NT2/D1 (cell line): ENCODE measurements at regions not wholly inside any gene's neighbourhood (a gene's known extent, or its start where the extent isn't known, plus 50 kb on each side); places are given as distances from the start of the nearest gene placed in this dataset.

Experiments used
- SUZ12 ChIP-seq: IDR thresholded peaks from 2 replicates; pipeline ENCODE4 v1.6.1; 2011; ENCODE audit not compliant: insufficient read length, insufficient read depth; ENCODE audit errors: extremely low read depth
- YY1 ChIP-seq: IDR thresholded peaks from 2 replicates; pipeline ENCODE4 v1.6.1; 2011; ENCODE audit not compliant: insufficient read length, insufficient read depth
- ZNF274 ChIP-seq: IDR thresholded peaks from 2 replicates; pipeline ENCODE4 v1.6.1; 2011; ENCODE audit warnings: mild to moderate bottlenecking, low read depth, low read length

DNA sequence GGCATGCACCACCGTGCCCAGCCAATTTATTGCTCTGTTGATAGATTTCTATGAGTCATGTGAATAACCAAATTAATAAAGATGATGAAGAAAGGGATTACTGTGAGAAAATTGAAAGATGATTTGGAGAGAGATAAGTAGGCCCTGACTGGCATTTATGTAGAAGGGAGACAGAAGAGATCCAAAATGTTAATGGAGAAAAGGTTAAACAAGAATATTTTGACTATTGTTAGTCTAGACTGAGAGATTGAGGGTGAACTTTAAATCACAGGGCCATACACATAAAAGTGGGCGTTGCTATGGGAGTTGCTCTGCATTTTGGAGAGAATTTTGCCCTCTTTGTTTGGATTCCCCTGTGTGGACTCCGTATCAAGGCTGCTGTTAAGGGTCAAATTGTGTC lies 68.9 kb upstream of the SCAF8 start:
- TF ChIP-seq YY1 (no peak), SUZ12 (no peak), ZNF274 (no peak)
